LoVo (cell line): ENCODE measurements at regions not wholly inside any gene's neighbourhood (a gene's known extent, or its start where the extent isn't known, plus 50 kb on each side); places are given as distances from the start of the nearest gene placed in this dataset.

ENCODE experiments used
- DNase-seq: peaks from one replicate; pipeline ENCODE4 v3.0.0-alpha.2; 2016; ENCODE audit warnings: low spot score

- no peak for DNase-seq
Measured at GRCh38 chr14:27387463-27387862, 789.6 kb upstream of the NOVA1 start.

- no peak for DNase-seq
Measured at GRCh38 chr14:27389402-27389801, 791.6 kb upstream of the NOVA1 start.

- DNase-seq = no peak
Measured at GRCh38 chr14:27390155-27390554, 792.3 kb upstream of the NOVA1 start.

GRCh38 chr14:27391331-27391730 lies 793.5 kb upstream of the NOVA1 start:
- no peak for DNase-seq

- no peak for DNase-seq
Measured at GRCh38 chr14:27392153-27392552, 794.3 kb upstream of the NOVA1 start.

GRCh38 chr14:27409944-27410343 lies 812.1 kb upstream of the NOVA1 start:
- DNase-seq = no peak

GRCh38 chr14:27410981-27411380 lies 813.1 kb upstream of the NOVA1 start:
- no peak for DNase-seq

- DNase-seq = no peak
Measured at GRCh38 chr14:27427796-27428195, 830.0 kb upstream of the NOVA1 start.

- DNase-seq = no peak
Measured at GRCh38 chr14:27435923-27436670, 838.3 kb upstream of the NOVA1 start.

GRCh38 chr14:27484633-27485032 lies 886.8 kb upstream of the NOVA1 start:
- no peak for DNase-seq

GRCh38 chr14:27485193-27485592 lies 887.4 kb upstream of the NOVA1 start:
- DNase-seq = no peak

GRCh38 chr14:27506272-27506671 lies 908.4 kb upstream of the NOVA1 start:
- DNase-seq = no peak

GRCh38 chr14:27528328-27528727 lies 930.5 kb upstream of the NOVA1 start:
- DNase-seq = peak; percentile 11

- no peak for DNase-seq
Measured at GRCh38 chr14:27536748-27537147, 938.9 kb upstream of the NOVA1 start.

GRCh38 chr14:27546111-27546510 lies 948.3 kb upstream of the NOVA1 start:
- DNase-seq = no peak

- DNase-seq = no peak
Measured at GRCh38 chr14:27553790-27554189, 956.0 kb upstream of the NOVA1 start.

GRCh38 chr14:27557445-27557844 lies 959.6 kb upstream of the NOVA1 start:
- DNase-seq = no peak

- DNase-seq = no peak
Measured at GRCh38 chr14:27559848-27560247, 962.0 kb upstream of the NOVA1 start.

GRCh38 chr14:27566843-27567382 lies 969.1 kb upstream of the NOVA1 start:
- no peak for DNase-seq

GRCh38 chr14:27573018-27573417 lies 975.2 kb upstream of the NOVA1 start:
- DNase-seq = no peak

GRCh38 chr14:27587103-27587502 lies 989.3 kb upstream of the NOVA1 start:
- DNase-seq = no peak

GRCh38 chr14:27605282-27605681 lies 1007.4 kb upstream of the NOVA1 start:
- no peak for DNase-seq

- DNase-seq = no peak
Measured at GRCh38 chr14:27608377-27608776, 1010.5 kb upstream of the NOVA1 start.

GRCh38 chr14:27612121-27612520 lies 1014.3 kb upstream of the NOVA1 start:
- no peak for DNase-seq
